ENCODE measurements at regions not wholly inside any gene's neighbourhood (a gene's known extent, or its start where the extent isn't known, plus 50 kb on each side); places are given as distances from the start of the nearest gene placed in this dataset.
"Not testable (repeated sequence)": the region's sequence is repeated elsewhere in the genome, so short reads cannot be mapped to it uniquely, and the experiment has no call there.

GRCh38 chr18:25493401-25493800, 141.4 kb upstream of the ZNF521 start:
- in situ Hi-C loops (cut with MboI; ENCODE audit: low pct_unique_long_range_greater_than_20kb, low sequenced_read_pairs, unreplicated experiment): no loop called here
- no peak for DNase-seq (ENCODE audit: low spot score)
- TF ChIP-seq CTCF (IDR thresholded peaks at IDR 0.05; ENCODE audit: extremely low read depth, insufficient read depth, missing control alignments): no peak

GRCh38 chr18:25490316-25490715, 138.3 kb upstream of the ZNF521 start:
- in situ Hi-C loops (cut with MboI; ENCODE audit: low pct_unique_long_range_greater_than_20kb, low sequenced_read_pairs, unreplicated experiment): no loop called here
- no peak for DNase-seq (ENCODE audit: low spot score)

GRCh38 chr18:25473008-25473407, 121.0 kb upstream of the ZNF521 start:
- no peak for TF ChIP-seq CTCF (IDR thresholded peaks at IDR 0.05; ENCODE audit: extremely low read depth, insufficient read depth, missing control alignments)
- in situ Hi-C loops (cut with MboI; ENCODE audit: low pct_unique_long_range_greater_than_20kb, low sequenced_read_pairs, unreplicated experiment): no loop called here

More at GRCh38 chr18:25490316-25490715, 138.3 kb upstream of the ZNF521 start:
- TF ChIP-seq CTCF (IDR thresholded peaks at IDR 0.05; ENCODE audit: extremely low read depth, insufficient read depth, missing control alignments): no peak

GRCh38 chr18:25470756-25471524, 119.0 kb upstream of the ZNF521 start:
- in situ Hi-C loops (cut with MboI; ENCODE audit: low pct_unique_long_range_greater_than_20kb, low sequenced_read_pairs, unreplicated experiment); DNase-seq (ENCODE audit: low spot score): not testable (repeated sequence)

More at GRCh38 chr18:25473008-25473407, 121.0 kb upstream of the ZNF521 start:
- DNase-seq (ENCODE audit: low spot score): no peak

- in situ Hi-C loops (cut with MboI; ENCODE audit: low pct_unique_long_range_greater_than_20kb, low sequenced_read_pairs, unreplicated experiment): no loop called here
- DNase-seq (ENCODE audit: low spot score): no peak
- no peak for TF ChIP-seq CTCF (IDR thresholded peaks at IDR 0.05; ENCODE audit: extremely low read depth, insufficient read depth, missing control alignments)
Measured at GRCh38 chr18:25470062-25470461, 118.1 kb upstream of the ZNF521 start.

- no peak for TF ChIP-seq CTCF (IDR thresholded peaks at IDR 0.05; ENCODE audit: extremely low read depth, insufficient read depth, missing control alignments)
- in situ Hi-C loops (cut with MboI; ENCODE audit: low pct_unique_long_range_greater_than_20kb, low sequenced_read_pairs, unreplicated experiment): no loop called here
- DNase-seq (ENCODE audit: low spot score): no peak
Measured at GRCh38 chr18:25469489-25469888, 117.5 kb upstream of the ZNF521 start.

- no peak for DNase-seq (ENCODE audit: low spot score)
- no peak for TF ChIP-seq CTCF (IDR thresholded peaks at IDR 0.05; ENCODE audit: extremely low read depth, insufficient read depth, missing control alignments)
- in situ Hi-C loops (cut with MboI; ENCODE audit: low pct_unique_long_range_greater_than_20kb, low sequenced_read_pairs, unreplicated experiment): no loop called here
Measured at GRCh38 chr18:25467226-25467987, 115.4 kb upstream of the ZNF521 start.

Measured in GM13977 (cell line).